ENCODE measurements at regions not wholly inside any gene's neighbourhood (a gene's known extent, or its start where the extent isn't known, plus 50 kb on each side); places are given as distances from the start of the nearest gene placed in this dataset.
"Not testable (repeated sequence)": the region's sequence is repeated elsewhere in the genome, so short reads cannot be mapped to it uniquely, and the experiment has no call there.

DNA sequence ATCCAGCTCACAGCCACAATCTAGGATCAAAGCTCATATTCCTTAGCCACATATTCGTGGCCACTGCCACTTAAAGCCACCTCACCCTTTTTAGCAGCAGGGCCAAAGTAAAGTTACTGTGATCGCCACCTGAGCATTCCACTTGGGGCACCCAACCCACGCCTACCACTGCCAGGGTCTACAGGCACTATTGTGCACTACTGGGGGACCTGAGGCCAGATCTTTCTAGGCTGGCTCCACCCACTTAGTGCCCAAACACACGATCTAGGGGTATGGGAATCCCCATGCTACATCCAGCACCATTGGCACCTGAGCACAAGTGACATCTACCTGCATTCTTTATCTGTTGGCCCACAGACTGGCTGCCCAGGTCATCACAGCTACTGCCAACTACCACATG is 517.9 kb upstream of the PRR20A start:
- ATAC-seq = no peak
- no peak for TF ChIP-seq ZNF8 (CRISPR knock-in tag; IDR thresholded peaks at IDR 0.05)
- no peak for TF ChIP-seq TOX (CRISPR knock-in tag; IDR thresholded peaks at IDR 0.05; ENCODE audit: borderline replicate concordance)
- TF ChIP-seq CSDC2 (CRISPR knock-in tag; IDR thresholded peaks at IDR 0.05) = no peak
- TF ChIP-seq ZC3H10 (CRISPR knock-in tag; IDR thresholded peaks at IDR 0.05) = no peak
- TF ChIP-seq POU6F1 (CRISPR knock-in tag; IDR thresholded peaks at IDR 0.05; ENCODE audit: borderline replicate concordance, low read depth) = no peak
- TF ChIP-seq ZFP30 (CRISPR knock-in tag; IDR thresholded peaks at IDR 0.05) = no peak
- no peak for TF ChIP-seq RARB (CRISPR knock-in tag; IDR thresholded peaks at IDR 0.05)
- TF ChIP-seq, protein P1, sequence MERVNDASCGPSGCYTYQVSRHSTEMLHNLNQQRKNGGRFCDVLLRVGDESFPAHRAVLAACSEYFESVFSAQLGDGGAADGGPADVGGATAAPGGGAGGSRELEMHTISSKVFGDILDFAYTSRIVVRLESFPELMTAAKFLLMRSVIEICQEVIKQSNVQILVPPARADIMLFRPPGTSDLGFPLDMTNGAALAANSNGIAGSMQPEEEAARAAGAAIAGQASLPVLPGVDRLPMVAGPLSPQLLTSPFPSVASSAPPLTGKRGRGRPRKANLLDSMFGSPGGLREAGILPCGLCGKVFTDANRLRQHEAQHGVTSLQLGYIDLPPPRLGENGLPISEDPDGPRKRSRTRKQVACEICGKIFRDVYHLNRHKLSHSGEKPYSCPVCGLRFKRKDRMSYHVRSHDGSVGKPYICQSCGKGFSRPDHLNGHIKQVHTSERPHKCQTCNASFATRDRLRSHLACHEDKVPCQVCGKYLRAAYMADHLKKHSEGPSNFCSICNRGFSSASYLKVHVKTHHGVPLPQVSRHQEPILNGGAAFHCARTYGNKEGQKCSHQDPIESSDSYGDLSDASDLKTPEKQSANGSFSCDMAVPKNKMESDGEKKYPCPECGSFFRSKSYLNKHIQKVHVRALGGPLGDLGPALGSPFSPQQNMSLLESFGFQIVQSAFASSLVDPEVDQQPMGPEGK (CRISPR knock-in tag; IDR thresholded peaks at IDR 0.05; ENCODE audit: borderline replicate concordance) = no peak
- no peak for TF ChIP-seq ESRRG (CRISPR knock-in tag; IDR thresholded peaks at IDR 0.05)
- no peak for TF ChIP-seq ISL1 (CRISPR knock-in tag; IDR thresholded peaks at IDR 0.05)
- no peak for TF ChIP-seq ZFP3 (CRISPR knock-in tag; IDR thresholded peaks at IDR 0.05)
- no peak for TF ChIP-seq ARNTL (CRISPR knock-in tag; IDR thresholded peaks at IDR 0.05; ENCODE audit: borderline replicate concordance, low read depth)
- TF ChIP-seq GLIS3 (CRISPR knock-in tag; IDR thresholded peaks at IDR 0.05) = no peak

DNA sequence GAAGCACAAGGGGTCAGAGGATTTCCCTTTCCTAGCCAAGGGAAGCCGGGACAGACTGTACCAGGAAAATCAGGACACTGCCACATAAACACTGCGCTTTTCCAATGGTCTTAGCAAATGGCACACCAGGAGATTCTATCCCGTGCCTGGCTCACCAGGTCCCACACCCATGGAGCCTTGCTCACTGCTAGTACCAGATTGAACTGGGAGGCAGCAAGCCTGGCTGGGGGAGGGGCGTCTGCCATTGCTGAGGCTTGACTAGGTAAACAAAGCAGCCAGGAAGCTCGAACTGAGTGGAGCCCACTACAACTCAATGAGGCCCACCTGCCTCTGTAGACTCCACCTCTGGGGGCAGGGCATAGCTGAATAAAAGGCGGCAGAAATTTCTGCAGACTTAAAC is 511.8 kb upstream of the PRR20A start:
- ATAC-seq = not testable (repeated sequence)

DNA sequence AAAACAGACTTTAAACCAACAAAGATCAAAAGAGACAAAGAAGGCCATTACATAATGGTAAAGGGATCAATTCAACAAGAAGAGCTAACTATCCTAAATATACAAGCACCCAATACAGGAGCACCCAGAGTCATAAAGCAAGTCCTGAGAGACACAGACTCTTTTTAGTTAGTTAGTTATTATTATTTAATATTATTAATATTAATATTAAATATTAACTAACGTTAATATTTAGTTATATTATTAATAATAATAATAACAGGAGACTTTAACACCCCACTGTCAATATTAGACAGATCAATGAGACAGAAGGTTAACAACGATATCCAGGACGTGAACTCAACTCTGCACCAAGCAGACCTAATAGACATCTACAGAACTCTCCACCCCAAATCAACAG is 509.7 kb upstream of the PRR20A start:
- not testable (repeated sequence) for ATAC-seq

DNA sequence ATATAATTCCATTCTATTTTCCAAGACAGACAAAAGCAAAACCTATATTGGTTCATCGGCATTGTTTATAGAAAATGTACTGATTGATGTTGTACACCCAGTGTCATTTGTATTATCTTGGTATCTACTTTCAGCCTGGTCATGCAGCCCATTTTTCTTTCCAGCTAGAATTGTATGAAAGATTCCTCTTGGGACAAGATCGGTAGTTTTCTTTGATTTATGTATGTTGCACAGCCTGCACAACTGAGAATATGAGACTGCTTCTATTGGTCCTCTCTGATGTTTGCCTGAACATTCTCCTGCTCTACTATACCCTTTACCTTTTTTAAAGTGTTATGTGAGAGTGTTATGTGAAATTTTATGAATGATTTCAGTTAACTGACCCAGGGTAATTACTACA is 487.7 kb upstream of the PRR20A start:
- TF ChIP-seq ZNF70 (CRISPR knock-in tag; IDR thresholded peaks at IDR 0.05) = no peak
- TF ChIP-seq ZNF565 (CRISPR knock-in tag; conservative IDR thresholded peaks at IDR 0.05; ENCODE audit: low read depth) = no peak
- TF ChIP-seq CSDC2 (CRISPR knock-in tag; IDR thresholded peaks at IDR 0.05) = no peak
- TF ChIP-seq ESRRG (CRISPR knock-in tag; IDR thresholded peaks at IDR 0.05) = no peak
- TF ChIP-seq OSR1 (CRISPR knock-in tag; IDR thresholded peaks at IDR 0.05) = no peak
- TF ChIP-seq PPARA (CRISPR knock-in tag; IDR thresholded peaks at IDR 0.05; ENCODE audit: borderline replicate concordance) = no peak
- TF ChIP-seq ZNF8 (CRISPR knock-in tag; IDR thresholded peaks at IDR 0.05) = no peak
- TF ChIP-seq ZFP3 (CRISPR knock-in tag; IDR thresholded peaks at IDR 0.05) = no peak
- TF ChIP-seq POU6F1 (CRISPR knock-in tag; IDR thresholded peaks at IDR 0.05; ENCODE audit: borderline replicate concordance, low read depth) = no peak
- ATAC-seq = no peak

GRCh38 chr13:56659041-56659471 is 481.7 kb upstream of the PRR20A start:
- TF ChIP-seq, protein P2, sequence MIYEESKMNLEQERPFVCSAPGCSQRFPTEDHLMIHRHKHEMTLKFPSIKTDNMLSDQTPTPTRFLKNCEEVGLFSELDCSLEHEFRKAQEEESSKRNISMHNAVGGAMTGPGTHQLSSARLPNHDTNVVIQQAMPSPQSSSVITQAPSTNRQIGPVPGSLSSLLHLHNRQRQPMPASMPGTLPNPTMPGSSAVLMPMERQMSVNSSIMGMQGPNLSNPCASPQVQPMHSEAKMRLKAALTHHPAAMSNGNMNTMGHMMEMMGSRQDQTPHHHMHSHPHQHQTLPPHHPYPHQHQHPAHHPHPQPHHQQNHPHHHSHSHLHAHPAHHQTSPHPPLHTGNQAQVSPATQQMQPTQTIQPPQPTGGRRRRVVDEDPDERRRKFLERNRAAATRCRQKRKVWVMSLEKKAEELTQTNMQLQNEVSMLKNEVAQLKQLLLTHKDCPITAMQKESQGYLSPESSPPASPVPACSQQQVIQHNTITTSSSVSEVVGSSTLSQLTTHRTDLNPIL (CRISPR knock-in tag; IDR thresholded peaks at IDR 0.05; ENCODE audit: low read depth) = no peak
- TF ChIP-seq PPARA (CRISPR knock-in tag; IDR thresholded peaks at IDR 0.05; ENCODE audit: borderline replicate concordance) = no peak
- TF ChIP-seq ZNF8 (CRISPR knock-in tag; IDR thresholded peaks at IDR 0.05) = no peak
- TF ChIP-seq CSDC2 (CRISPR knock-in tag; IDR thresholded peaks at IDR 0.05) = no peak
- ATAC-seq = no peak

DNA sequence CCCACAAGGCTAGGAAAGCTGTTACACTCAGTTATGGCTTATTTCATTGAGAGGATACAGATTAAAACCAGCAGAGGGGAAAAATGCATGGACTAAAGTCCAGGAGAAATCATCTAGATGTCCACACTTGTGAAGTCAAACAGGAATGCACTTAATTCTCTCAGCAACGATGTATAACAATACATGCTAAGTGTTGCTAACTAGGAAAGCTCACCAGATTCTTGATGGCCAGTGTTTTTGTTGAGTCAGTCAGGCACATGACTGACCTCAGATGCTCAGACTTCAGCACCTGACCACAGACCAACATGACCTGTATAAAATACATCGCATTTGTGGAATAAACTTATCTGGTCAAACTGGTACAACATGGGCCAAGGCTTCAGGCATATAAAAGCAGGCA is 470.2 kb upstream of the PRR20A start:
- no peak for ATAC-seq
- TF ChIP-seq TSHZ2 (CRISPR knock-in tag; IDR thresholded peaks at IDR 0.05) = no peak
